ENCODE measurements at regions not wholly inside any gene's neighbourhood (a gene's known extent, or its start where the extent isn't known, plus 50 kb on each side); places are given as distances from the start of the nearest gene placed in this dataset.

DNA sequence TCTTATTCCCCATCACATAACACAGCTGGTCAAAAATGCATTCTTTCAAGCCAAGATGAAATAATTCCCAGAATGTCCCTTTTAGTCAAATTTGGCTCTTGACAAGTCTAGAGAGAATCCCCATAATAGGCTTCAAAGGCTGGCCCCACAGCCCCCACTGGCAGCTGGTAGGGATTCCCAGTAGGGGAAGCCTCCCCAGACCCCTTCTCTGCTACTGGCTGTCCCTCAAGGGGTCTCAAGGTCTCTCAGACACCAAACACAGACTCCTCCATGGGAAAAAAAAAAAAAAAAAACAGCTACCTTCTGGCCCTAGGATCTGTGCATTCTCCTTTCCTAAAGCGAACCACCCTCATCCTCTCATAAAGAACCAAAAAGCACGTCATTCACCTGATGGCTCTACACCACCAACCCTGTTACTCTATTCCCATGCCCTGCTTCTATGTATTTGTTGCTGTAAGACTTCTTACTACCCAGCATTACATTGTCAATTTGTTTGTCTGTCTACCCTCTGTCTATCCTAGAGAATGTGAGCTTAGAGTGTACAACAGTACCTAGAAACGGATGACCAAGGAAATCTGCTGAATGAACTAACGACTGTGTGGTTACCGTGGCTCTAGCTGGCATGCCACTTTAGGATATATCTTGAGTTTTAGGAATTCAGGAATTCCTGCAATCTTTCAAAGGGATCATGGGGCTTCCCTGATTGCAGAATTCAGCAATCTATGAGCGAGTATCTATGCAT is 164.1 kb upstream of the NSMCE3 start:
- H3K9me3 ChIP-seq (ENCODE audit: low read length) = no peaks in the 10 kb centered on the region
- TF ChIP-seq, protein P1, sequence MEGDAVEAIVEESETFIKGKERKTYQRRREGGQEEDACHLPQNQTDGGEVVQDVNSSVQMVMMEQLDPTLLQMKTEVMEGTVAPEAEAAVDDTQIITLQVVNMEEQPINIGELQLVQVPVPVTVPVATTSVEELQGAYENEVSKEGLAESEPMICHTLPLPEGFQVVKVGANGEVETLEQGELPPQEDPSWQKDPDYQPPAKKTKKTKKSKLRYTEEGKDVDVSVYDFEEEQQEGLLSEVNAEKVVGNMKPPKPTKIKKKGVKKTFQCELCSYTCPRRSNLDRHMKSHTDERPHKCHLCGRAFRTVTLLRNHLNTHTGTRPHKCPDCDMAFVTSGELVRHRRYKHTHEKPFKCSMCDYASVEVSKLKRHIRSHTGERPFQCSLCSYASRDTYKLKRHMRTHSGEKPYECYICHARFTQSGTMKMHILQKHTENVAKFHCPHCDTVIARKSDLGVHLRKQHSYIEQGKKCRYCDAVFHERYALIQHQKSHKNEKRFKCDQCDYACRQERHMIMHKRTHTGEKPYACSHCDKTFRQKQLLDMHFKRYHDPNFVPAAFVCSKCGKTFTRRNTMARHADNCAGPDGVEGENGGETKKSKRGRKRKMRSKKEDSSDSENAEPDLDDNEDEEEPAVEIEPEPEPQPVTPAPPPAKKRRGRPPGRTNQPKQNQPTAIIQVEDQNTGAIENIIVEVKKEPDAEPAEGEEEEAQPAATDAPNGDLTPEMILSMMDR (IDR thresholded peaks at IDR 0.05; ENCODE audit: low read length) = no peak
- TF ChIP-seq EZH2 (IDR thresholded peaks at IDR 0.05; ENCODE audit: borderline replicate concordance, low read length) = no peak
- no peaks in the 10 kb centered on the region for H3K36me3 ChIP-seq (ENCODE audit: insufficient read depth, low read length)
- H3F3A ChIP-seq (ENCODE audit: insufficient read depth, low read length) = no peaks in the 10 kb centered on the region
- H3K9me2 ChIP-seq (ENCODE audit: low read depth, low read length) = no peaks in the 10 kb centered on the region
- H3K4me3 ChIP-seq (ENCODE audit: low read depth, low read length, poor library complexity, severe bottlenecking) = no peak overlapping the region
- H3K4me2 ChIP-seq (ENCODE audit: low read length) = no peak overlapping the region
- no peak overlapping the region for H3K9ac ChIP-seq (ENCODE audit: low read length)
- H3K79me2 ChIP-seq (ENCODE audit: insufficient read depth, low read length) = no peaks in the 10 kb centered on the region
- H3K4me1 ChIP-seq (ENCODE audit: insufficient read depth, low read length, severe bottlenecking) = no peaks in the 10 kb centered on the region
- no peak overlapping the region for H2AFZ ChIP-seq (ENCODE audit: low read length)
- H4K20me1 ChIP-seq (ENCODE audit: insufficient read depth, low read length) = no peaks in the 10 kb centered on the region
- no peak overlapping the region for H3K27ac ChIP-seq (ENCODE audit: low read depth, low read length, poor library complexity, severe bottlenecking)
- 0 out of 2 replicates have a peak, but pooled peaks cover 5% of the 10 kb centered on the region for H3K27me3 ChIP-seq (ENCODE audit: insufficient read depth, low read length)

DNA sequence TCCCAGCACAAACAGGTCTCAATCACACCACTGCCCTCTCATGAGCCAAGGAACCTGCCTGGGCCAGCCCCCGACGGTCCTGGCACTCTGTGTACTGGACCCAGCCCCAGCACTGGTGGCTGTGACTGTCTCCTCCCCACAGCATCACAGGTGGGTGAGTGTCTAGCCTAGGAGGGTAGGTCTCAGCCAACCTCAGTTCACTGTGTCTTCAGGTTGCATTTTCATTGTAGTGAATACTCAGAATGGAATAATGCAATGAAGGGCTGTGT is 163.4 kb upstream of the NSMCE3 start:
- no peak overlapping the region for H2AFZ ChIP-seq (ENCODE audit: low read length)
- no peak overlapping the region for H3K4me2 ChIP-seq (ENCODE audit: low read length)
- no peaks in the 10 kb centered on the region for H3K9me2 ChIP-seq (ENCODE audit: low read depth, low read length)
- H3K9ac ChIP-seq (ENCODE audit: low read length) = no peak overlapping the region
- H3K4me1 ChIP-seq (ENCODE audit: insufficient read depth, low read length, severe bottlenecking) = no peaks in the 10 kb centered on the region
- no peaks in the 10 kb centered on the region for H4K20me1 ChIP-seq (ENCODE audit: insufficient read depth, low read length)
- H3K27ac ChIP-seq (ENCODE audit: low read depth, low read length, poor library complexity, severe bottlenecking) = no peak overlapping the region
- TF ChIP-seq EZH2 (IDR thresholded peaks at IDR 0.05; ENCODE audit: borderline replicate concordance, low read length) = no peak
- TF ChIP-seq, protein P1 (IDR thresholded peaks at IDR 0.05; ENCODE audit: low read length) = no peak
- no peak overlapping the region for H3K4me3 ChIP-seq (ENCODE audit: low read depth, low read length, poor library complexity, severe bottlenecking)
- no peaks in the 10 kb centered on the region for H3F3A ChIP-seq (ENCODE audit: insufficient read depth, low read length)
- H3K9me3 ChIP-seq (ENCODE audit: low read length) = no peaks in the 10 kb centered on the region
- no peaks in the 10 kb centered on the region for H3K79me2 ChIP-seq (ENCODE audit: insufficient read depth, low read length)
- H3K36me3 ChIP-seq (ENCODE audit: insufficient read depth, low read length) = no peaks in the 10 kb centered on the region
- H3K27me3 ChIP-seq (ENCODE audit: insufficient read depth, low read length) = 0 out of 2 replicates have a peak, but pooled peaks cover 5% of the 10 kb centered on the region

DNA sequence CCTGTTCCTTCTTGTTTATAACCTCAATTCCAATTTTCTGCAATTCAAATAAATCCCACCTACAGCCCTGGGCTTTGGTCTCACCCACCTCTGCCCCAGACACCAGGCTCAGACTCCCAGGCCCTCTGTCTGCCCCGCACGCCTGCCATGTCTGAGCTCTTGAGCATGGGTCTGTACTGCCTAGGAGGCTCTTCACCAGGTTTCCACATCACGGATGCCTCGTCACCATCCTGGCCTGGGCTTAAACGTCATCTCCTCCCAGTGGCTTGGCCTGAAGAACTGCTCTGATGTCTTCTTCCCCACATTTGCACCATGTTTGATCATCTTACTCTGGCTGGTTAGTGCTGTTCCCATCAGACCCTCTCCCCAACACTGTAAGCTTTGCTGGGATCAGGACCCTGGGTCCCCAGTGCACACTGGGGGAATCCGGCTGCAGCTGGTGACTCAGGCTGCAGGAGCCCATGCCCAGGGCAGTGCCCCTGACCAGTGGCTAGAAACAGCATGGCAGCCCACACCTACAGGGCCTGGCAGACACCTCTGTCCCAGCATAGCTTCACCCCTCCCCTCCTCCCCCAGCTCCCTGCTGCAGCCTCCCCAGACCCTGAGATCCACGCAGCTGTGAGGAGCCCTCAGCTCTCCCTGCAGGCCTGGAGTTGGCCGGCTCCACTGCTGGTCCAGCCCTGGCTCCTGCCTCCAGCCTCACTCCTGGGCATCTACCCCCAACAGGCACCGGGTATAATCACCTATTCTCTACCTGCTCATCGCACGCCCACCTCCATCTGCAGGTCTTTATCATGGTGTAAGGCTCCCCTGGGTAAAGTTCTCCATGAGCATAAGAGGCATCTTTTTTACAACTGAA is 162.8 kb upstream of the NSMCE3 start:
- Histone ChIP-seq H3K4me2 (ENCODE audit: low read length) (no peak overlapping the region), H3K79me2 (ENCODE audit: insufficient read depth, low read length) (no peaks in the 10 kb centered on the region), H3K9ac (ENCODE audit: low read length) (no peak overlapping the region), H4K20me1 (ENCODE audit: insufficient read depth, low read length) (no peaks in the 10 kb centered on the region), H3K36me3 (ENCODE audit: insufficient read depth, low read length) (no peaks in the 10 kb centered on the region), H3K9me2 (ENCODE audit: low read depth, low read length) (no peaks in the 10 kb centered on the region), H3F3A (ENCODE audit: insufficient read depth, low read length) (no peaks in the 10 kb centered on the region), H3K4me3 (ENCODE audit: low read depth, low read length, poor library complexity, severe bottlenecking) (no peak overlapping the region), H3K27me3 (ENCODE audit: insufficient read depth, low read length) (0 out of 2 replicates have a peak, but pooled peaks cover 5% of the 10 kb centered on the region), H2AFZ (ENCODE audit: low read length) (no peak overlapping the region), H3K9me3 (ENCODE audit: low read length) (no peaks in the 10 kb centered on the region), H3K4me1 (ENCODE audit: insufficient read depth, low read length, severe bottlenecking) (no peaks in the 10 kb centered on the region), H3K27ac (ENCODE audit: low read depth, low read length, poor library complexity, severe bottlenecking) (no peak overlapping the region)
- TF ChIP-seq, protein P1 (IDR thresholded peaks at IDR 0.05; ENCODE audit: low read length) = no peak
- no peak for TF ChIP-seq EZH2 (IDR thresholded peaks at IDR 0.05; ENCODE audit: borderline replicate concordance, low read length)
